GM10266 (cell line): ENCODE measurements at regions not wholly inside any gene's neighbourhood (a gene's known extent, or its start where the extent isn't known, plus 50 kb on each side); places are given as distances from the start of the nearest gene placed in this dataset.

Experiments used
- DNase-seq: peaks from one replicate; pipeline ENCODE4 v3.0.0; 2012; ENCODE audit errors: extremely low spot score
- CTCF ChIP-seq: IDR thresholded peaks from 2 replicates; pipeline ENCODE4 v1.5.1; 2012; ENCODE audit warnings: mild to moderate bottlenecking, low read depth; ENCODE audit not compliant: control insufficient read depth, insufficient read depth; ENCODE audit errors: missing control alignments

- no peak for TF ChIP-seq CTCF
- no peak for DNase-seq
Observed at GRCh38 chr2:104289651-104290565, 564.0 kb upstream of the POU3F3 start.

GRCh38 chr2:104290566-104290891 is 563.4 kb upstream of the POU3F3 start:
- no peak for DNase-seq
- no peak for TF ChIP-seq CTCF

- TF ChIP-seq CTCF: no peak
- DNase-seq: no peak
Observed at GRCh38 chr2:104312684-104313083, 541.2 kb upstream of the POU3F3 start.

GRCh38 chr2:104318001-104318665 is 535.8 kb upstream of the POU3F3 start:
- TF ChIP-seq CTCF: no peak
- no peak for DNase-seq

GRCh38 chr2:104321116-104321795 is 532.7 kb upstream of the POU3F3 start:
- TF ChIP-seq CTCF: no peak
- DNase-seq: no peak

GRCh38 chr2:104321796-104322349 is 532.0 kb upstream of the POU3F3 start:
- TF ChIP-seq CTCF: no peak

More at GRCh38 chr2:104321796-104322349, 532.0 kb upstream of the POU3F3 start:
- no peak for DNase-seq
